Body of pancreas (tissue), 4 donors: ENCODE measurements at regions not wholly inside any gene's neighbourhood (a gene's known extent, or its start where the extent isn't known, plus 50 kb on each side); places are given as distances from the start of the nearest gene placed in this dataset.

ENCODE experiments used
- ATAC-seq: fragments of 150-250 bp; one replicate; pipeline ENCODE4 v1.9.1; 2016
- DNase-seq, 4 donors: peaks; one replicate each; pipeline ENCODE4 v3.0.0-alpha.2; 2019
- H3K27ac ChIP-seq, 4 donors: fragments of 200-600 bp; sonication (generic); 1 replicate in 3 of 4; 2 replicates in 1 of 4; pipeline versions ENCODE4 v1.5.1 to v1.6.1; 2016 to 2019; ENCODE audit warnings: mild to moderate bottlenecking in 1 of 4, mixed read lengths in 1 of 4, moderate library complexity in 1 of 4
- H3K27me3 ChIP-seq, 2 donors: fragments of 200-600 bp; sonication (generic); one replicate each; pipeline ENCODE4 v1.6.0; 2016; ENCODE audit warnings: mild to moderate bottlenecking in 1 of 2
- H3K36me3 ChIP-seq, 2 donors: fragments of 200-600 bp; sonication (generic); replicated peaks in 1 of 2; 2 replicates each; pipeline ENCODE4 v1.5.1; 2016; ENCODE audit warnings: low read depth in 2 of 2; ENCODE audit not compliant: insufficient read depth in 1 of 2
- H3K4me1 ChIP-seq: fragments of 200-600 bp; sonication (generic); one replicate; pipeline ENCODE4 v1.6.0; 2016
- H3K4me3 ChIP-seq, 2 donors: fragments of 200-600 bp; sonication (generic); 1 replicate in 1 of 2; 2 replicates in 1 of 2; pipeline ENCODE4 v1.5.1; 2016 to 2019
- H3K9me3 ChIP-seq, 3 donors: fragments of 200-600 bp; sonication (generic); 1 replicate in 2 of 3; 2 replicates in 1 of 3; pipeline ENCODE4 v1.5.1; 2016
- CTCF ChIP-seq, 7 experiments: fragments of 450-650 bp in 4 of 7; fragments of 200-600 bp in 3 of 7; sonication (generic) in 3 of 7; IDR thresholded peaks; one replicate each; pipeline ENCODE4 v1.5.1; 2016 to 2019; ENCODE audit warnings: antibody characterized with exemption in 7 of 7
- POLR2A ChIP-seq, 3 donors: fragments of 450-650 bp; IDR thresholded peaks; one replicate each; pipeline ENCODE4 v1.6.1; 2016; ENCODE audit warnings: antibody characterized with exemption in 3 of 3, mild to moderate bottlenecking in 2 of 3
- WGBS, 2 donors: methylation state at CpG; one replicate each; pipeline ENCODE4 v1.1.5; 2017; 5-methylcytosine and 5-hydroxymethylcytosine counted together
- intact Hi-C: fragments of 100-400 bp; cut with DNase I; formaldehyde crosslinking; loops from one replicate; pipeline ENCODE4 v1.15.1; 2023

GRCh38 chr14:55734731-55735130 is 154.7 kb downstream of the KTN1 start:
- TF ChIP-seq CTCF (IDR thresholded peaks at IDR 0.05) (no peak), POLR2A (IDR thresholded peaks at IDR 0.05) (no peak)
- H3K4me3 ChIP-seq = no peak overlapping the region
- ATAC-seq = no peak
- H3K27me3 ChIP-seq = no peaks in the 10 kb centered on the region
- H3K27ac ChIP-seq = no peak overlapping the region
- no peaks in the 10 kb centered on the region for H3K36me3 ChIP-seq
- no peaks in the 10 kb centered on the region for H3K4me1 ChIP-seq
- no peaks in the 10 kb centered on the region for H3K9me3 ChIP-seq
- DNase-seq = no peak
- intact Hi-C loops = no loop called here

- intact Hi-C loops = no loop called here
- TF ChIP-seq CTCF (IDR thresholded peaks at IDR 0.05) = no peak
- TF ChIP-seq POLR2A (IDR thresholded peaks at IDR 0.05) = no peak
Observed at GRCh38 chr14:55739967-55740648, 160.1 kb downstream of the KTN1 start.

GRCh38 chr14:55740649-55740989 is 160.6 kb downstream of the KTN1 start:
- Histone ChIP-seq H3K27me3 (no peaks in the 10 kb centered on the region), H3K4me3 (no peak overlapping the region), H3K4me1 (peaks cover 17% of the 10 kb centered on the region), H3K36me3 (no peaks in the 10 kb centered on the region), H3K27ac (peak overlapping the region; percentile 28 to 80 (median 68)), H3K9me3 (no peaks in the 10 kb centered on the region)
- peak; percentile 9 for ATAC-seq
- TF ChIP-seq CTCF (IDR thresholded peaks at IDR 0.05) (no peak), POLR2A (IDR thresholded peaks at IDR 0.05) (no peak)
- intact Hi-C loops = no loop called here
- WGBS, 2 donors = 73 to 77% methylated on average over 3 of the region's 3 CpGs
- no peak for DNase-seq

More at GRCh38 chr14:55739967-55740648, 160.1 kb downstream of the KTN1 start:
- H3K4me1 ChIP-seq = peaks cover 17% of the 10 kb centered on the region
- no peak overlapping the region for H3K4me3 ChIP-seq
- peak; percentile 81 for ATAC-seq
- no peaks in the 10 kb centered on the region for H3K27me3 ChIP-seq
- no peaks in the 10 kb centered on the region for H3K9me3 ChIP-seq
- 52 to 68% methylated on average over 6 of the region's 6 CpGs for WGBS, 2 donors
- H3K27ac ChIP-seq = peak overlapping the region; percentile 28 to 80 (median 68)
- H3K36me3 ChIP-seq = no peaks in the 10 kb centered on the region
- DNase-seq = peak; percentile 34 to 57 (median 50)

GRCh38 chr14:55741240-55741639 is 161.2 kb downstream of the KTN1 start:
- intact Hi-C loops = no loop called here
- Histone ChIP-seq H3K36me3 (no peaks in the 10 kb centered on the region), H3K4me1 (peaks cover 17% of the 10 kb centered on the region), H3K9me3 (no peaks in the 10 kb centered on the region), H3K27ac (peak overlapping the region; percentile 28 to 80 (median 68)), H3K27me3 (no peaks in the 10 kb centered on the region), H3K4me3 (no peak overlapping the region)
- ATAC-seq (no peak), DNase-seq (no peak)
- TF ChIP-seq CTCF (IDR thresholded peaks at IDR 0.05) (no peak), POLR2A (IDR thresholded peaks at IDR 0.05) (no peak)
- 83 to 86% methylated on average over 5 of the region's 5 CpGs for WGBS, 2 donors

GRCh38 chr14:55743551-55743950 is 163.5 kb downstream of the KTN1 start:
- no peak for TF ChIP-seq POLR2A (IDR thresholded peaks at IDR 0.05)
- no peak for TF ChIP-seq CTCF (IDR thresholded peaks at IDR 0.05)
- intact Hi-C loops = no loop called here
- no peaks in the 10 kb centered on the region for H3K27me3 ChIP-seq
- WGBS, 2 donors = 86 to 92% methylated on average over 6 of the region's 6 CpGs
- peaks cover 17% of the 10 kb centered on the region for H3K4me1 ChIP-seq
- DNase-seq (no peak), ATAC-seq (no peak)
- H3K27ac ChIP-seq = no peak overlapping the region
- H3K4me3 ChIP-seq = no peak overlapping the region
- H3K36me3 ChIP-seq = no peaks in the 10 kb centered on the region
- no peaks in the 10 kb centered on the region for H3K9me3 ChIP-seq
